Osteocyte (in vitro differentiated cells): ENCODE measurements at regions not wholly inside any gene's neighbourhood (a gene's known extent, or its start where the extent isn't known, plus 50 kb on each side); places are given as distances from the start of the nearest gene placed in this dataset.

Experiments used
- DNase-seq: peaks from one replicate; pipeline ENCODE4 v3.0.0; 2021; ENCODE audit warnings: mixed read lengths; ENCODE audit not compliant: unreplicated experiment; ENCODE audit errors: extremely low spot score
- H3K27ac Mint-ChIP-seq: one replicate; pipeline ENCODE4 v1.8.0; 2021; ENCODE audit warnings: mild to moderate bottlenecking, mixed read lengths; ENCODE audit not compliant: unreplicated experiment
- H3K27me3 Mint-ChIP-seq: one replicate; pipeline ENCODE4 v1.8.0; 2021; ENCODE audit warnings: mixed read lengths; ENCODE audit not compliant: unreplicated experiment
- H3K36me3 Mint-ChIP-seq: one replicate; pipeline ENCODE4 v1.8.0; 2021; ENCODE audit warnings: mixed read lengths; ENCODE audit not compliant: unreplicated experiment
- H3K4me1 Mint-ChIP-seq: one replicate; pipeline ENCODE4 v1.8.0; 2021; ENCODE audit warnings: mixed read lengths; ENCODE audit not compliant: unreplicated experiment
- H3K4me3 Mint-ChIP-seq: one replicate; pipeline ENCODE4 v1.8.0; 2021; ENCODE audit warnings: mild to moderate bottlenecking, moderate library complexity, mixed read lengths; ENCODE audit not compliant: unreplicated experiment
- H3K9me3 Mint-ChIP-seq: one replicate; pipeline ENCODE4 v1.8.0; 2021; ENCODE audit warnings: mixed read lengths; ENCODE audit not compliant: unreplicated experiment
- CTCF ChIP-seq: fragments of 200-600 bp; sonication (generic); IDR thresholded peaks from 2 replicates; pipeline ENCODE4 v1.5.0; 2021; ENCODE audit warnings: antibody characterized with exemption, mild to moderate bottlenecking, moderate library complexity

DNA sequence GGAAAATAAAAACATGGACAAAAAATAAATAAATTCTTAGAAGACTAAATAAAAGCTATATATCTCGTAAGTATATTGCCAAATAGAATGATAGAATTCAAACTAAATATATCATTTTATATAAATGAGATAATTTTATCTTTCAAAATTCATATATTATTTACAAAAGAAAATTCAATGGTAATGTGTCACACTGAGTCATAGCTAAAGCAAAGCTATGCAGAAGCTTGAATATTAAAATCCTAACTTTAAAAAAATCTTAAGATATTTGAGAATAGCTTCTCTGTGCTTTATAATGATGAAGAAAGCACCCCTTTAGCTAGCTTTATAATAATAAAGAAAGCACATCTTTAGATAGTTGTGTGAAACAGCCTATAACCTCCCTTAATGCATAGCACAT lies 1010.8 kb downstream of the OTOL1 start:
- TF ChIP-seq CTCF, result no peak
- H3K4me1 Mint-ChIP-seq, result peaks cover 4% of the 10 kb centered on the region
- no peak overlapping the region for H3K4me3 Mint-ChIP-seq
- no peak for DNase-seq
- no peaks in the 10 kb centered on the region for H3K27me3 Mint-ChIP-seq
- peaks cover 17% of the 10 kb centered on the region for H3K9me3 Mint-ChIP-seq
- no peaks in the 10 kb centered on the region for H3K36me3 Mint-ChIP-seq
- no peak overlapping the region for H3K27ac Mint-ChIP-seq

DNA sequence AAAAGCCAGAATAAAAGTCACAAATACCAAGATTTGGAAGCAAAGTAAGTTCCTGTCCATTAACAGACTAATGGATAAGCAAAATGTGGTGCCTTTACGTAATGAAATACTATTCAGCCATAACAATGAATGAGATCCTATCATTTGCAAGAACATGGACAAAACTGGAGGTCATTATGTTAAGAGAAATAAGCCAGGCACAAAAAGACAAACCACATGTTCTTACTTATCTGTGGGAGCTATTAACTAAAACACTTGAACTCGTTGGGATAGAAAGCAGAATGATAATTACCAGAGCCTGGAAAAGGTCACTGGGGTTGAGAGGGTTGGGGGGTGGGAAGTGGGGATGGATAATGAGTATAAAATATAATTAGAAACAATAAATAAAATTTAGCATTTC lies 1015.9 kb downstream of the OTOL1 start:
- DNase-seq, result no peak
- peaks cover 2% of the 10 kb centered on the region for H3K4me1 Mint-ChIP-seq

DNA sequence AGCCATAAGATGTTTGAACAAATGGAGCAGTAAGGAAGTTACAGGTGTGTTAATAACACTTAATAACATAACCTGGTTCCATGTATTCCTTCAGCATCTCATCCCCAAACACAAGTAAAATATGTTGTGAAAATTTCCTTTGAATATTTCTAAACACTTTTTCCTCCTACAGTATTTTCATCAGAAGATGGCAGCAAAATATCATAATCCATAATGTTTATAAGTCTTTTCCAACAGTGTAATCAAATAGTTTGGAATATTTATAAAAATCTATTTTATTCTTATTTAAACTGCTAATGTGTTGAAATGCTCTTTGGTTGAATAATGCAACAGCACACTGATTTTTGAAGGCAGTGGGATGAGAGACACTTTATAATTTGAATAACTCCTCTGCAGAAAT lies 1020.5 kb downstream of the OTOL1 start:
- Mint-ChIP-seq H3K4me3 (no peak overlapping the region), H3K4me1 (no peaks in the 10 kb centered on the region), H3K9me3 (no peaks in the 10 kb centered on the region), H3K27ac (no peak overlapping the region), H3K27me3 (no peaks in the 10 kb centered on the region), H3K36me3 (no peaks in the 10 kb centered on the region)
- peak; percentile 34 for TF ChIP-seq CTCF
- no peak for DNase-seq

More for the DNA sequence above, 1015.9 kb downstream of the OTOL1 start:
- Mint-ChIP-seq H3K4me3 (no peak overlapping the region), H3K9me3 (peaks cover 4% of the 10 kb centered on the region), H3K27me3 (no peaks in the 10 kb centered on the region), H3K27ac (no peak overlapping the region), H3K36me3 (no peaks in the 10 kb centered on the region)
- TF ChIP-seq CTCF, result no peak

DNA sequence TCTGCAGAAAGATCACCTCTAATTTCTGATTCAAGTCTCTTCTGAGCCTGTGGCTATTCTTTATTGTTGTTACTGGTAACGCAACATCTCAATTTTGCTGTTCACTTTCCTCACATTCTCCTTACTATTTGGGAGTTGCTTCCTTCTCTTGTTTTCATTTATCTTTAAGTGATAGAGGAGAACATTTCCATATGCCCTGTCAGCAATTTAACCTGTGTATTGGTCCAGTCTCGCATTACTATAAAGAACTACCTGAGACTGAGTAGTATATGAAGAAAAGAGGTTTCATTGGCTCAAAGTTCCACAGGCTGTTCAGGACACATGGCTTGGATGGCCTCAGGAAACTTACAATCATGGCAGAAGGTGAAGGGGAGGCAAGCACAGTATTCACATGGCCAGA lies 1025.1 kb downstream of the OTOL1 start:
- DNase-seq, result no peak
- Mint-ChIP-seq H3K27me3 (no peaks in the 10 kb centered on the region), H3K4me1 (peaks cover 8% of the 10 kb centered on the region), H3K9me3 (no peaks in the 10 kb centered on the region), H3K36me3 (no peaks in the 10 kb centered on the region), H3K4me3 (no peak overlapping the region), H3K27ac (no peak overlapping the region)
- TF ChIP-seq CTCF, result no peak

GRCh38 chr3:162525066-162525742 lies 1028.6 kb downstream of the OTOL1 start:
- DNase-seq, result no peak
- TF ChIP-seq CTCF, result no peak
- H3K27me3 Mint-ChIP-seq, result no peaks in the 10 kb centered on the region
- no peaks in the 10 kb centered on the region for H3K36me3 Mint-ChIP-seq
- peaks cover 8% of the 10 kb centered on the region for H3K9me3 Mint-ChIP-seq
- no peak overlapping the region for H3K4me3 Mint-ChIP-seq
- peaks cover 8% of the 10 kb centered on the region for H3K4me1 Mint-ChIP-seq
- H3K27ac Mint-ChIP-seq, result peak overlapping the region; percentile 10
